ENCODE measurements at regions not wholly inside any gene's neighbourhood (a gene's known extent, or its start where the extent isn't known, plus 50 kb on each side); places are given as distances from the start of the nearest gene placed in this dataset.

- H3K27me3 ChIP-seq (ENCODE audit: insufficient read depth, low read length, poor library complexity): no peaks in the 10 kb centered on the region
- no peak overlapping the region for H2AFZ ChIP-seq (ENCODE audit: low read depth, low read length)
- H4K20me1 ChIP-seq (ENCODE audit: insufficient read depth, low read length): no peaks in the 10 kb centered on the region
- H3K4me3 ChIP-seq (ENCODE audit: low read depth in 1 of 2, low read length in 2 of 2): no peak overlapping the region
- H3K4me1 ChIP-seq (ENCODE audit: insufficient read depth, low read length): no peaks in the 10 kb centered on the region
- ATAC-seq (ENCODE audit: insufficient read depth, low read depth): no peak
- no peak overlapping the region for H3K4me2 ChIP-seq (ENCODE audit: insufficient read depth, low read length)
- H3K9ac ChIP-seq (ENCODE audit: low read depth, low read length): no peak overlapping the region
- peaks cover 2% of the 10 kb centered on the region for H3K9me3 ChIP-seq (ENCODE audit: insufficient read depth, low read length, severe bottlenecking)
- DNase-seq: no peak
- H3K79me2 ChIP-seq (ENCODE audit: insufficient read depth, low read length): no peaks in the 10 kb centered on the region
- no peak for TF ChIP-seq EZH2 (IDR thresholded peaks at IDR 0.05; ENCODE audit: borderline replicate concordance, low read depth, low read length, severe bottlenecking)
- TF ChIP-seq, protein P1, sequence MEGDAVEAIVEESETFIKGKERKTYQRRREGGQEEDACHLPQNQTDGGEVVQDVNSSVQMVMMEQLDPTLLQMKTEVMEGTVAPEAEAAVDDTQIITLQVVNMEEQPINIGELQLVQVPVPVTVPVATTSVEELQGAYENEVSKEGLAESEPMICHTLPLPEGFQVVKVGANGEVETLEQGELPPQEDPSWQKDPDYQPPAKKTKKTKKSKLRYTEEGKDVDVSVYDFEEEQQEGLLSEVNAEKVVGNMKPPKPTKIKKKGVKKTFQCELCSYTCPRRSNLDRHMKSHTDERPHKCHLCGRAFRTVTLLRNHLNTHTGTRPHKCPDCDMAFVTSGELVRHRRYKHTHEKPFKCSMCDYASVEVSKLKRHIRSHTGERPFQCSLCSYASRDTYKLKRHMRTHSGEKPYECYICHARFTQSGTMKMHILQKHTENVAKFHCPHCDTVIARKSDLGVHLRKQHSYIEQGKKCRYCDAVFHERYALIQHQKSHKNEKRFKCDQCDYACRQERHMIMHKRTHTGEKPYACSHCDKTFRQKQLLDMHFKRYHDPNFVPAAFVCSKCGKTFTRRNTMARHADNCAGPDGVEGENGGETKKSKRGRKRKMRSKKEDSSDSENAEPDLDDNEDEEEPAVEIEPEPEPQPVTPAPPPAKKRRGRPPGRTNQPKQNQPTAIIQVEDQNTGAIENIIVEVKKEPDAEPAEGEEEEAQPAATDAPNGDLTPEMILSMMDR (IDR thresholded peaks at IDR 0.05; ENCODE audit: borderline replicate concordance, extremely low read depth, low read length, poor library complexity, severe bottlenecking): no peak
- no peak overlapping the region for H3K27ac ChIP-seq (ENCODE audit: low read length)
- H3K36me3 ChIP-seq (ENCODE audit: insufficient read depth, low read length): no peaks in the 10 kb centered on the region
Measured at GRCh38 chr4:148692242-148692641, 250.0 kb upstream of the NR3C2 start.

DNA sequence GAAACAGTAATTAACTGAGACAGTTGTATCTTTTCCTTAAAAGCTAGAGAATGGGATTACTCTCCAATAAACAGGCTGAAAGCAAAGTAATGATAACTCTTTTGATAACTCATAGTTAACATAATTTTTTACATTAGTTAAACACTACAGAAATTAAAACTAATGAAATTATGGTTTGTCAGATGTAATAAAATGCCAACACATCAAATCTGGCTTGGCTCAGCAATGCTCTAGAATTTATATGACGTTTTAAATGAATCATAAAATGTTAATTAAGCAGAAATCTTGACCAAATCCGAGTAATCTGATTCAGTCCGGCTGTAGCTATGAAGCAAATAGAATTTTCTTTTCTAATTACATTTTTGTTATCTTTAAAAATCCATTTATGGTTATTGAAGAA, 244.2 kb upstream of the NR3C2 start:
- H3K9me3 ChIP-seq (ENCODE audit: insufficient read depth, low read length, severe bottlenecking): peaks cover 2% of the 10 kb centered on the region
- DNase-seq (no peak), ATAC-seq (ENCODE audit: insufficient read depth, low read depth) (no peak)
- no peaks in the 10 kb centered on the region for H3K79me2 ChIP-seq (ENCODE audit: insufficient read depth, low read length)
- no peaks in the 10 kb centered on the region for H4K20me1 ChIP-seq (ENCODE audit: insufficient read depth, low read length)
- TF ChIP-seq, protein P1 (IDR thresholded peaks at IDR 0.05; ENCODE audit: borderline replicate concordance, extremely low read depth, low read length, poor library complexity, severe bottlenecking): no peak
- no peak for TF ChIP-seq EZH2 (IDR thresholded peaks at IDR 0.05; ENCODE audit: borderline replicate concordance, low read depth, low read length, severe bottlenecking)
- no peak overlapping the region for H3K9ac ChIP-seq (ENCODE audit: low read depth, low read length)
- H3K27me3 ChIP-seq (ENCODE audit: insufficient read depth, low read length, poor library complexity): no peaks in the 10 kb centered on the region
- H2AFZ ChIP-seq (ENCODE audit: low read depth, low read length): no peak overlapping the region
- no peaks in the 10 kb centered on the region for H3K36me3 ChIP-seq (ENCODE audit: insufficient read depth, low read length)
- no peak overlapping the region for H3K4me3 ChIP-seq (ENCODE audit: low read depth in 1 of 2, low read length in 2 of 2)
- no peak overlapping the region for H3K27ac ChIP-seq (ENCODE audit: low read length)
- no peaks in the 10 kb centered on the region for H3K4me1 ChIP-seq (ENCODE audit: insufficient read depth, low read length)
- no peak overlapping the region for H3K4me2 ChIP-seq (ENCODE audit: insufficient read depth, low read length)

GRCh38 chr4:148684638-148685037, 242.4 kb upstream of the NR3C2 start:
- Histone ChIP-seq H3K4me2 (ENCODE audit: insufficient read depth, low read length) (no peak overlapping the region), H3K9me3 (ENCODE audit: insufficient read depth, low read length, severe bottlenecking) (peaks cover 2% of the 10 kb centered on the region), H2AFZ (ENCODE audit: low read depth, low read length) (no peak overlapping the region), H3K27me3 (ENCODE audit: insufficient read depth, low read length, poor library complexity) (no peaks in the 10 kb centered on the region), H3K27ac (ENCODE audit: low read length) (no peak overlapping the region), H3K9ac (ENCODE audit: low read depth, low read length) (no peak overlapping the region), H3K79me2 (ENCODE audit: insufficient read depth, low read length) (no peaks in the 10 kb centered on the region), H3K4me1 (ENCODE audit: insufficient read depth, low read length) (no peaks in the 10 kb centered on the region), H3K4me3 (ENCODE audit: low read depth in 1 of 2, low read length in 2 of 2) (no peak overlapping the region), H4K20me1 (ENCODE audit: insufficient read depth, low read length) (no peaks in the 10 kb centered on the region), H3K36me3 (ENCODE audit: insufficient read depth, low read length) (no peaks in the 10 kb centered on the region)
- no peak for TF ChIP-seq EZH2 (IDR thresholded peaks at IDR 0.05; ENCODE audit: borderline replicate concordance, low read depth, low read length, severe bottlenecking)
- TF ChIP-seq, protein P1 (IDR thresholded peaks at IDR 0.05; ENCODE audit: borderline replicate concordance, extremely low read depth, low read length, poor library complexity, severe bottlenecking): no peak
- DNase-seq (no peak), ATAC-seq (ENCODE audit: insufficient read depth, low read depth) (no peak)

DNA sequence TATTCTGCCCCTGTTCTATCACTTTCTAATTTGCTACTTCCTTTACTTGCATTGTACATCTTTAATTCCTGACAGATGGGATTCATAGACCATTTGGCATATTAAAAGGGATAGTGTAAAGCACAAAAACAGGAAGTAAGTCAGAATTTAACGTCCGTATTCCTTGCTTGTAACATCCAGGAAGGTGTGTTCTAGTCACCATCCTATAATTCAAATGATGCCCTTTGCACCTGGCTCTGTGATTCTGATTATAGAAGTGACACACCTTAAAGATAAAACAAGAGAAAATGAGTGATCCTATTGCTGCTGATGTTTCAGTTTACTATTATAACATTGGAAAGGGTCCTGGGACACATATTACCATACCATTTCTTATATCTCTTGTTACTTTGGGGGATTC, 238.7 kb upstream of the NR3C2 start:
- H3K27ac ChIP-seq (ENCODE audit: low read length): no peak overlapping the region
- no peaks in the 10 kb centered on the region for H3K4me1 ChIP-seq (ENCODE audit: insufficient read depth, low read length)
- H3K27me3 ChIP-seq (ENCODE audit: insufficient read depth, low read length, poor library complexity): no peaks in the 10 kb centered on the region
- H4K20me1 ChIP-seq (ENCODE audit: insufficient read depth, low read length): no peaks in the 10 kb centered on the region
- no peak overlapping the region for H3K9ac ChIP-seq (ENCODE audit: low read depth, low read length)
- DNase-seq (no peak), ATAC-seq (ENCODE audit: insufficient read depth, low read depth) (no peak)
- no peaks in the 10 kb centered on the region for H3K79me2 ChIP-seq (ENCODE audit: insufficient read depth, low read length)
- H3K9me3 ChIP-seq (ENCODE audit: insufficient read depth, low read length, severe bottlenecking): no peaks in the 10 kb centered on the region
- H3K4me3 ChIP-seq (ENCODE audit: low read depth in 1 of 2, low read length in 2 of 2): no peak overlapping the region
- TF ChIP-seq, protein P1 (IDR thresholded peaks at IDR 0.05; ENCODE audit: borderline replicate concordance, extremely low read depth, low read length, poor library complexity, severe bottlenecking): no peak
- TF ChIP-seq EZH2 (IDR thresholded peaks at IDR 0.05; ENCODE audit: borderline replicate concordance, low read depth, low read length, severe bottlenecking): no peak
- H2AFZ ChIP-seq (ENCODE audit: low read depth, low read length): no peak overlapping the region
- H3K4me2 ChIP-seq (ENCODE audit: insufficient read depth, low read length): no peak overlapping the region
- no peaks in the 10 kb centered on the region for H3K36me3 ChIP-seq (ENCODE audit: insufficient read depth, low read length)
